AG04450 (cell line): ENCODE measurements at regions not wholly inside any gene's neighbourhood (a gene's known extent, or its start where the extent isn't known, plus 50 kb on each side); places are given as distances from the start of the nearest gene placed in this dataset.

Experiments
- CTCF ChIA-PET: fragments of 300-600, 350-600 bp; formaldehyde crosslinking; extraction: SDS; loops from one replicate; lab custom pipeline; 2022; ENCODE audit warnings: antibody characterized with exemption, inconsistent platforms; lab: Charles Lee
- POLR2A ChIA-PET: fragments of 350-600 bp; formaldehyde crosslinking; extraction: SDS; loops from one replicate; lab custom pipeline; 2021; ENCODE audit warnings: antibody characterized with exemption, inconsistent platforms; lab: Yijun Ruan, JAX
- DNase-seq: peaks from one replicate; pipeline ENCODE4 v3.0.0-alpha.2; 2011; ENCODE audit warnings: low read depth, low spot score
- H3K27ac ChIP-seq: one replicate; pipeline ENCODE4 v1.5.1; 2012; ENCODE audit warnings: low read depth, low read length, control low read depth
- H3K27me3 ChIP-seq: one replicate; pipeline ENCODE4 v1.6.0; 2012; ENCODE audit warnings: low read length; ENCODE audit not compliant: control insufficient read depth, insufficient read depth
- H3K4me3 ChIP-seq: 2 replicates; pipeline ENCODE4 v1.5.1; 2011; ENCODE audit warnings: mild to moderate bottlenecking, low read depth, low read length, control low read depth
- H3K9me3 ChIP-seq: 2 replicates; pipeline ENCODE4 v1.5.1; 2012; ENCODE audit warnings: low read length; ENCODE audit not compliant: control insufficient read depth, insufficient read depth
- CTCF ChIP-seq: IDR thresholded peaks from 2 replicates; pipeline ENCODE4 v1.5.1; 2011; ENCODE audit warnings: low read depth, low read length, control low read depth, inconsistent platforms

- ChIA-PET POLR2A (no interaction called here), CTCF (no interaction called here)
- Histone ChIP-seq H3K9me3 (no peaks in the 10 kb centered on the region), H3K27ac (no peak overlapping the region), H3K27me3 (no peaks in the 10 kb centered on the region), H3K4me3 (no peak overlapping the region)
- no peak for DNase-seq
- TF ChIP-seq CTCF, result no peak
Observed at GRCh38 chr2:204042401-204042800, 105.8 kb downstream of the ICOS start.

GRCh38 chr2:204046145-204046544, 109.6 kb downstream of the ICOS start:
- Histone ChIP-seq H3K27ac (no peak overlapping the region), H3K27me3 (no peaks in the 10 kb centered on the region), H3K4me3 (no peak overlapping the region), H3K9me3 (no peaks in the 10 kb centered on the region)
- ChIA-PET POLR2A (no interaction called here), CTCF (no interaction called here)
- DNase-seq, result no peak
- no peak for TF ChIP-seq CTCF

- no peak for TF ChIP-seq CTCF
- H3K27me3 ChIP-seq, result no peaks in the 10 kb centered on the region
- H3K4me3 ChIP-seq, result no peak overlapping the region
- ChIA-PET CTCF (no interaction called here), POLR2A (no interaction called here)
- no peak for DNase-seq
- H3K9me3 ChIP-seq, result no peaks in the 10 kb centered on the region
- no peak overlapping the region for H3K27ac ChIP-seq
Observed at GRCh38 chr2:204049635-204050034, 113.1 kb downstream of the ICOS start.

- no peaks in the 10 kb centered on the region for H3K9me3 ChIP-seq
- no peaks in the 10 kb centered on the region for H3K27me3 ChIP-seq
- H3K27ac ChIP-seq, result no peak overlapping the region
- DNase-seq, result no peak
- no peak overlapping the region for H3K4me3 ChIP-seq
- ChIA-PET CTCF (no interaction called here), POLR2A (no interaction called here)
- TF ChIP-seq CTCF, result no peak
Observed at GRCh38 chr2:204050681-204051080, 114.1 kb downstream of the ICOS start.

GRCh38 chr2:204051476-204051875, 114.9 kb downstream of the ICOS start:
- no peaks in the 10 kb centered on the region for H3K9me3 ChIP-seq
- H3K27me3 ChIP-seq, result no peaks in the 10 kb centered on the region
- ChIA-PET POLR2A (no interaction called here), CTCF (no interaction called here)
- H3K27ac ChIP-seq, result no peak overlapping the region
- DNase-seq, result no peak
- H3K4me3 ChIP-seq, result no peak overlapping the region
- TF ChIP-seq CTCF, result no peak; the same call in 1 of the 2 replicates
